NCI-H1417 (cell line): ENCODE measurements at regions not wholly inside any gene's neighbourhood (a gene's known extent, or its start where the extent isn't known, plus 50 kb on each side); places are given as distances from the start of the nearest gene placed in this dataset.

Experiments used
- DNase-seq, 3 experiments: peaks; one replicate each; lab custom pipeline; 2025; lab: John Stamatoyannopoulos, UW

DNA sequence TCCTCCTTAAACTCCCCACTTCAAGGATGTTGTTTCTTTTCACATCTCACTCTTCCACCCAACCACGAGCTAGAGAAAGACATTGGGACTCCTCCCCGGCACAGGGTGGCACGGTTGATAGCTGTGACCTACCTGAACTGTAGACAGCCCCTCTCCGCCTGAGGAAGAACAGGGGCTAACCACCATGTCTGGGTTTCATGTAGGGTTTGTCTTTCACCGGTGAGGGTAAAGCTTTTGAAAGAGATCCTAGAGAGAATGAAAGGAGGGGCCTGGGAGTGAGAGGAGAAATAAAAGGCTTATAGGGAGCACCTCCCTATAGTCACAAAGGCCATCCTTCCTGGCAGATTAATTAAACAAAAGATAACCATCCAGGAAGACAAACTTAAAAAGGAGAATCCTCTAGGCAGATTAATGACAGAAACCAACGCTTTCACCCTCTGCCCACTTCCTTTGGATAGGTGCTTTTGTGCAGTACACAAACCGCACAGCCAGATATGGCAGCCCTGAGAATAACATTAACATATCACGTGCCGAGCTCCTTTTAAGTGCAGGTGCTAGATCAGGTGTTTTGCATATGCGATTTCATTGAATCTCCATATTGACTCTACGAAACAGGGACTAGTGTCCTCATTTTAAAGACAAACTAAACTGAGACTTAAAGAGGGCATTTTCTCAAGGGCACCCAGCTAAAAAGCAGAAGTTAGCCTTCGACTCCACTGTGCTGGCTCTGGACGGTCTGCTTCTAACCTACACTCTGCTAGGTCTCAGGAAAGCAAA lies 178.1 kb upstream of the RUNX1 start:
- DNase-seq = peak in 2 of 3 experiments; percentile 52 to 92

DNA sequence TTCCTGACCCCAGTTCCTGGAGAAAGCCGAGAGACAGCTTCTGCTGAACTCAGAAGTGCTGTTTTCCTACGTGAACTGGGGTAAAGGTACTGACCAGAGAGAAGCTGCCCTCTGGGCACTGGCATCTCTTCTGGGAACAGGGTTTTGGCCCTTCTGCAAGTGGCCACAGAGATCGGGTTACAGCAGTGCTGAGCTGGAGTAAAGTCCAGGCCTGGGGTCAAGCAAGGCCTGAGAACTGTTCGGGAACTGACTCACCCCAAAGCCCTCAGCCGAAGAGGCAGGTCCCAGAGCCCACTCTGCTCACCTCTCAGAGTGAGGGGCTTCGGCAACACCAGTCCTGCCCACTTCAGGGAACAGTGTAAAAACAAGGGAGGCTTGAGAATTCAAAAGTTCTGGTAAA lies 177.2 kb upstream of the RUNX1 start:
- DNase-seq = peak in 1 of 3 experiments; percentile 42

DNA sequence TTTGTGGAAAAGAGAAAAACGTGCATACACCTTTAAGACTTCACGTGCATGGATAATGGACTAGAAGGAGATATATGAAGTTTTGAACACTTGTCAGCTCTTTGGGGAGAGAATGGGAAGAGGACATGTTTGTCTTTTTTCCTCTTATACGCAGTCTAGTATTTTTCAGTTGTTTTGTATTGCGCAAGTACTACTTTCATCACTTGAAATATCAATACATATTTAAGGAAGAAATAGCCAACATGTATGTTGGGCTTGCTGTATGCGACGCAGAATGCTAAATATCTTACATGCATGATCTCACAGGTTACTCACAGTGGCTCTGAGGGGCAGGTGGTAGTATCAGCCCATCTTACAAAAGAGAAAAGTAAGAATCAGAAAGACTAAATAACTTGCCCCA lies 176.5 kb upstream of the RUNX1 start:
- DNase-seq = peak in 1 of 3 experiments; percentile 22

DNA sequence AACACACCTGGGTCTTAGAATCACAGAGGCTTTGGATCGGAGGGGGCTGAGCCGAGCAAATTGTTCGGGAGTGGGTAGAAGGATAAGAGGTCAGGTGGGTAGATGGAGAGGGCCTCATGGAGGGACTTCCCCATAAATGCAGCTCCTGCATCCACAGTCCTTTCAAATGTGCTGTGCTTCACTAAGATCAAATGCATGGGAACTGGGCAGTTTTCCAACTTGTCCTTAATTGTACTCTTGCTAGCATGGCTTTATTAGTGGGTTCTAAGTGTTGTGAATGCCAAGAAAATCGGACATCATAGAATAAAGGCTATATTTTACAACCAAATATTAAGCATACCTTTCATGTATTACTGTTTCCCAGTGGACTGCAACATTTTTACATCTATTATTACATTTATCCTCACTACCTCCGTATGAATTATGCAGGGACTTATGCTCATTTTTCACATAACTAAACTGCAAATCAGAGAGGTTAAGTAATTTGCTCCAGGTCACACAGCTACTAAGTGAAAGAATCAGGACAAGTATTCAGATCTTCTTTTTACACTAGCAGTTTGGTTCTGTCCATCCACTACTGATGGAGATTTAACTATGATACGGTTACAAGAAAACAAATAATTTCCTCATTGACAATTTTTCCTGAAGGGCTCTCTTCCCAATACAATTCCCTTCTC lies 174.5 kb upstream of the RUNX1 start:
- peak in 2 of 3 experiments; percentile 45 to 75 for DNase-seq

DNA sequence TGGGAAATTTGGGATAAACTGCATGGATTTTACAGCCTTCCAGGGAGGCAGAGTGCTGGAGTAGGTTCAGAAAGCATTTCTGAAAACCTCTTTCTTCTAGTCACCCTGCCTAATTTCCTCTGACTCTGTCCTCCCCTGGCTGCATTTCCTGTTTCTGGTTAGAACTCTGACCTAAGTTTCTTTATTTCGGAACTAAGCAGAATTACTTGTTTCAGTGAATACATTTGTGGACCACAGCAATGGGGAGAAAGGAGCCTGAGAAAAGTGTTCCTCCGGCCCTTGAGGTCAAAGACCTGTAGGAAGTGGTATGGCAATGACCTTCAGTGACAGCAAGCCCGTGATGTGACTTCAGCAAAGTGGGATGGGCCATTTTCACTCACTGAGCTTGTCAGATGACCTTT lies 173.4 kb upstream of the RUNX1 start:
- DNase-seq = no peak

DNA sequence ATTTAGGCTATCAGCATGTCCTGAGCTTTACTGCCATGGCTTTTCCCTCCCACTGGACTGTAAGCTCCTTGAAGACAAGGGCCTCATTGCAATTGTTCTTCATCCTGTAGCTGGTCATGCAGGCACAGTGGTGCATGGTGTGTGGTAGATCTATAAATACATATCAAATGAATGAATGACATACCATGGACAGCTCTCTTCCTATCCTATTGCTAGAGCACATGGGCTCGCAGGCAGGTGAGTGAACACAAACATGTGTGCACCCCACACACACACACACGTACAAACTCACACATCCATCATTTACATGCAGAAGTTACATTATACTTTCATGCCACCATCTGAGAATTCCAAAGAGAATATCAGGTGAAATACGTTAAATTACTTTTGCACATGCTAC lies 172.9 kb upstream of the RUNX1 start:
- DNase-seq = no peak

DNA sequence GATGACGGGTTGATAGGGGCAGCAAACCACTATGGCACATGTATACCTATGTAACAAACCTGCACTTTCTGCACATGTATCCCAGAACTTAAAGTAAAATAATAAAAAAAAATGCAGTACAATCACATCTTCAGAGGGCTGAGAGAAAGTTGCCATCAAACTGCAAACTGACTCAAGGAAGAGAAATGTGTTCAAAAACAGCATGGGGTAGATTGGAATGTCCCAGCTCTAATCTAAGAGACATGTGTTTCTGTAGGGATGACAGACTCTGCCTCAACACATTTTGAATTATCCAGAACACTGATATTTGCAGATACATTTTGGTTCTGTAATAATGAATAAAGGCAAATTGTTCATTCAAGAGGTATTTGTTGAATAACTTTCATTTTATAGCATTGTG lies 171.2 kb upstream of the RUNX1 start:
- DNase-seq = no peak

DNA sequence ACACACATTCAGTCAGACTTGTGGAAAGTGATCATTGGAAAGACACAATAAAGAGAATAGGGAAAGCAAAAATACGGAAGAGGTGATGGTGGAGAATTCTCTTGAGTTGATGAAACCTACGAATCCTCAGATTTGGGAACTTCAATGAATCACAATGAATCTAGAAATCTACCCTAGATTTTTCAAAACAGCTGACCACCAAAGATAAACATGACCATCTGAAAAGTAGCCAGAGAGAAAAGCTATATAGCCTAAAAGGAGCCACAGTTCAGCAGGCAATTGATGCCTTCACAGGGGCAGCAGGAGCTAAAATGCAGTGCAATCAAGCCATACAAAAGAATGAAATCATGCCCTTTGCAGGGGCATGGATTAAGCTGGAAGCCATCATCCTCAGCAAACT lies 170.6 kb upstream of the RUNX1 start:
- no peak for DNase-seq

DNA sequence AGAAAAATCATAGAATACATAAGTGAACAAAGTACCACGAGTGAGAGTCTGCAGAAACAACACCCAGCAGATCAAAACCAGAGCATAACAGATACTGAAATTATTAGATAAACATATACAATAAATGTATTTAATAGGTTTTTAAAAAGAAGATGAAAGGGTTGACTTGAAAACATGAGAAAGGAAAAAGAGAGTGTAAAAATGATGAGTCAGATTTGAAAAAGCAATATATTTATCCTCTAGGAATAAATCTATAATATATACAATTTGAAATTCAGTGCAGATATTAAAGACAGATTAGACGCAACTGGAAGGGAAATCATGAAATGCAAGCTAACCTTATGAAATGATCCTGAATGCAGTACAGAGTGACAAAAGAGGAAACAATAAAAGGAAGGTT lies 170.2 kb upstream of the RUNX1 start:
- no peak for DNase-seq

DNA sequence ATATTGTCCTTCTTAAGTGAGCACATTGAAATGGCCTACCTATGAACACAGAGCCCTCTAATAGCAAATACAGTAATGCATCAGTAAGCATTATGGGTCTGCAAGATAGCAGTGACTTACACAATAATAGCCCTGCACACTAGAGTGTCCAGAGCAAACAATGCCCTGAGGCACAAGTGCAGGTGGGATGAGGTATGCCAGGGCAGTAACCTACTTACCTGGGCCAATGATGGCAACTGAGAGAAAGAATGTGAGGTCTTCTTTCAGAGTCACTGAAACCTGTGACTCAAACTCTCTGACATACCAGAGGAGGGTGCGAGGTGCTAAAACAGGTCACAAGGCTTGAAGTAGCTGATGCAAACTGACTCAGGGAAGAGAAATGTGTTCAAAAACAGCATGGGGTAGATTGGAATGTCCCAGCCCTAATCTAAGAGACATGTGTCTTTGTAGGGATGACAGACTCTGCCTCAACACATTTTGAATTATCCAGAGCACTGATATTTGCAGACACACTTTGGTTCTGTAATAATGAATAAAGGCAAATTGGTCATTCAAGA lies 168.5 kb upstream of the RUNX1 start:
- DNase-seq = peak; percentile 51 to 79 (median 76)

DNA sequence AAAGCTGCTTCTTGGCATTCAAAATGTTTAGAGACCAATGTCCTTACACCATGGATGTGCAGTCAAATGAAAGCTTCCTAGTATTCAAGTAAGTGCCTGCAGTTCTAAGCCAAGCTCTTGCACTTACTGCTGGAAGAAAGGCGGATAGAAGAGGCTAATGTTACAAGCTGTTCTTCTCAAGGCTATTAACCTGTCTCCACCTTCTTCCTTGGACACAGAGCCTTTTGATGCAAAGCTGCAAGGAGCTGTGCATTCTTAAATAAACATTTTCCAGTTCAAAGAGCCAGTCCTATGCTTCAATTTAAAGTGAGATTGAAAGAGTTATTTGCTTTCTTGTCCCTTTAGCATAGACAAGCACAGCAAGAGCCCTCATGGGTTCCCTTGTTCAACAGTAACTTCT lies 167.9 kb upstream of the RUNX1 start:
- peak in 2 of 3 experiments; percentile 47 to 60 for DNase-seq

DNA sequence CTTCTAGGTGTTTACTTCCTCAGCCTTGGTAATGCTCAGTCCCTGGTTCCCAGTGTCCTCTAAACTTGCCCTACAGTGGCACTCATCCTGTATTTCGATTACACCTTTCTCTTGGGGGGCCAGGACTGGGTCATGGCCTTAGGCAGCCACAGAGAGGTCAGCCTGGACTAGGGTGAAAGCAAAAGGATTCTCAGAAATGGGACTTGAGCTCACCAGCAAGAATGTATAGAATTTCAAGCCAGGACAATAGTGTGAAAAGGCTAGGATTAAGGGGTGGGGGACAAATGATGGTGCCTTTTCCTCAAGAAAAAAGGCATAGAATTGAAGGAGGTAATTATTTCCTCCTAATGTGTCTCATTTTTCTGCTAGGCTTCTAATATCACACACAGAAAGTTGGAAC lies 166.8 kb upstream of the RUNX1 start:
- no peak for DNase-seq

DNA sequence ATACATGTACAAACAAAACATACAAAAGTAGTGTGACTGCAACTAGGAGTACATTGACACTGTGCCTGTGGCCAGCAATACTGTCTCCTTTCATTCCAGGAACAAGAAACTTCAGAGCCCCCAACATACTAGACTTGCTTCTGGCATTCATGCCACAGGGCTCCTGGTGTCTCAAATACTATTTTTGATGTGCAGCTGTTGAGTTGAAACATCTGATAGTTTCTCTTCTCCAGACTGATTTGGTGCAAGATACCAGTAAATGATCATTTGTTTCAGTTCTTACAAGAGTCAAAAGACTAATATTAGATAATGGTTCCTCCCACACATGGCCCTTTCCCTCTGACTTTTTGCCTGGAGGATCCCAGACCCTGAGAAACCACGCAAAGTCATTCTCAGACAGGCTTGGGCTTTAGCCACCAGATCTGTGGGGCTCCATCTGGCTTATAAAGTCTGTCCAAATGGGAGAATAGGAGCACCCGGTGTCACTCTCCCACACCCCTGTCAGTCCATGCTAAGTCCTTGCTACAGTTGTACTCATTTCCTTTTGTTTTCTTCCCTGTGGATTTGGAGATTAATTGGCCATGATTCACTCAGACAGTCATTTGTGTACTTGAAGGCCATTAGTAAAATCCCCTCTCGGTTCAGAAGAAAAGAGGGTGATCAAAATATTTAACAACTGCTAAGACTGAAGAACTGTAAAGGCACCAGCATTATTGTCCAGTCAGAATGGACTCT lies 163.5 kb upstream of the RUNX1 start:
- peak in 1 of 3 experiments; percentile 23 for DNase-seq

DNA sequence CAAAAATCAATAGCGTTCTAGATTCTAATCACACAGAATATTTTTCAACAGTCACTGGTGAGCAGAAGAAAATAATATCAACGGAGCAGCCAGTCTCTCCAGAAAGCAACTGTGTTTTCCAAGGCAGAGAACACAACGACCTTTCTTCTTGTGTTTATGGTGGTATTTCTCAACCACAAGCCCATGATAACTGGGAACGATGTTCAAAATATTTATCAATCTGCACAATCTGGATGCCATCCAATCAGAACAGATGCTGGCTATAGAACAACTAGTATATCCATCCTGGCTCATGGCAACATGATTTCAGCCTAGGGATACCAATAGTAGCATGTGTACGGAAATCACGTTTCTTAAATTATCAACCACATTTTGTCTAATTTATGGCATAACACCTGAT lies 162.7 kb upstream of the RUNX1 start:
- no peak for DNase-seq

DNA sequence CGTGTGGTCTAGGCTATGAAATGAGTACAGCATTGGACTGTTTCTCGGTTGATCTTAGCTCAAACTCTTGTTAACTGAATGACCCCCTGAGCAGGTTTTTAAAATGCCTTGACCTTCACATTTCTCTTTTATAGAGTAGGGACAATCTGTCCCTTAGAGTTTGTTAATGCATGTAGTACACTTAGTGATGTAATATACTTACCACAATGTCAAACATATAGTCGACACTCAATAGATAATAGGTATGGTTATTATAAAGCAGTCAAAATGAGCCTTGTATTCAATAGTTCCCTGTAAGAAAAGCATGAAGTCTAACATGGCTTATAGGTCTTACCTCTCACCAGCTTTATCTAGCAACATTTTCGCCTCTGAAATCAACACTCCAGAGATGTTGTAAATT lies 161.0 kb upstream of the RUNX1 start:
- DNase-seq = no peak

DNA sequence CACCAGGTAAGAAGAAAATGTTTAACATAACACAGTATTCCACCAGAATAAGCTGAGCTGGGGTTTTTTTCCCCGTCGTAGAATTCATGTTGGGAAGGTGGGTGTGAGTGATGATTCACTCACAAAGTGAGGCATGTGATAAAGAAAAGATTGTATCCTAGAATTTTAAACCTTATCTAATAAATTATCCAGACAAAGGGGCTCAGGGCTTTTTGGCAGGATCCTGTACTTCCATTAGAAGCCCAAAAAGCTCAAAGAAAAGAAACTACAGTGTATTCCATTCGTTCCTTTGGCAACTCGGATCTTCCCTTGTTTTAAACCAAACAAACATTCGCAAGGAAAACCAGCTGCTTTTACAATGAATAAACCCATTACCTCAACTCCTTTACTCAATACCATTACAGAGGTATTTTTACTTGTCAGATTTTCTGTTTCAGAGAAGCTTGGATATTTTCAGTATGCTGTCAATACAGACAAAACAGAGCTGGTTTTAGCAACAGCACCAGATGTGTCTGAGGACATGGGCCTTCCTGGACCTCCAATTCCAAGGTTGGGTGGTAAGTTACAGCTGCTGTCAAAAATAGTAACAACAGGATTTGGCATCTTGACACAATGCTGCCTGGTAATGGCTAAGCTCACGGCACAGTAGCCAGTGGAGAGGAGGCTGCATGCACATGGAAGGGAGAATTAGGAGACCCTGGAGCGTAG lies 159.9 kb upstream of the RUNX1 start:
- no peak for DNase-seq

DNA sequence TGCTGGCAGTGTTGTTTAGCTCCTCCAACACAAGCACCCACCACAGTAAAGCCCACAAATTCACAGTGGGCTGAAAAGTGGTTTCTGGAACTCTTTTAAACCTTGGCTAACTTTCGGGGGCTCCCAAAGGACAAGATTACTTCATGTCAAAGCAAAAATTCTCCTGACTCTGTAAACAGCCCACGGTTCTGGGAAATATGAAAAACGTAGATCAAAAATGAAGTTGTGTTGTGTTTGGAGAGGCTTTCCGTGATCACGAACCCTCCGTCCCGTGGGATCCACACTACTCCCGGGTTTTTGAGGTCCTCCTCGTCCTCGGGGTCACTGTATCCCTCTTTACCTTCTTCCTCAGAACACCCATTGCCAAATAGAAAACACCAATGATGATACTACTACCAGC lies 159.0 kb upstream of the RUNX1 start:
- no peak for DNase-seq

DNA sequence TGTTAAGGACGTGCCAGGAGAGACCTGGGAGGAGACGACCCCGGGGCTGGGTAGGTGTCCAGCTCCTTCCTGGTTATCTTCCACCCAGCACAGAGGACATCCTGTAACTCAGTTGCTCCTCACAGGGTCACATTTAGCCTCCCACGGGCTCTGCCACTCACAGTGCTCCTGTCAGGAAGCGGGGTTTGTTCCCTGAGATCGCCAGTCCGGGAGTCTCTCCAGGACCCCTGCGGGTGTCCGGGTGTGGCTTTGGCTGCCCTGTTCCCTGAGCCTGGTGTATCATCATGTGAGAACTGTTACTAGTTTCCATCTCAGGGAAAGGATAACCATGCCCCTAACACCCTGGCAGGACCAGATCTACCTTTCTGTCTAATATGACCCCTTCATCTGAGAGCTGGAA lies 158.2 kb upstream of the RUNX1 start:
- no peak for DNase-seq

DNA sequence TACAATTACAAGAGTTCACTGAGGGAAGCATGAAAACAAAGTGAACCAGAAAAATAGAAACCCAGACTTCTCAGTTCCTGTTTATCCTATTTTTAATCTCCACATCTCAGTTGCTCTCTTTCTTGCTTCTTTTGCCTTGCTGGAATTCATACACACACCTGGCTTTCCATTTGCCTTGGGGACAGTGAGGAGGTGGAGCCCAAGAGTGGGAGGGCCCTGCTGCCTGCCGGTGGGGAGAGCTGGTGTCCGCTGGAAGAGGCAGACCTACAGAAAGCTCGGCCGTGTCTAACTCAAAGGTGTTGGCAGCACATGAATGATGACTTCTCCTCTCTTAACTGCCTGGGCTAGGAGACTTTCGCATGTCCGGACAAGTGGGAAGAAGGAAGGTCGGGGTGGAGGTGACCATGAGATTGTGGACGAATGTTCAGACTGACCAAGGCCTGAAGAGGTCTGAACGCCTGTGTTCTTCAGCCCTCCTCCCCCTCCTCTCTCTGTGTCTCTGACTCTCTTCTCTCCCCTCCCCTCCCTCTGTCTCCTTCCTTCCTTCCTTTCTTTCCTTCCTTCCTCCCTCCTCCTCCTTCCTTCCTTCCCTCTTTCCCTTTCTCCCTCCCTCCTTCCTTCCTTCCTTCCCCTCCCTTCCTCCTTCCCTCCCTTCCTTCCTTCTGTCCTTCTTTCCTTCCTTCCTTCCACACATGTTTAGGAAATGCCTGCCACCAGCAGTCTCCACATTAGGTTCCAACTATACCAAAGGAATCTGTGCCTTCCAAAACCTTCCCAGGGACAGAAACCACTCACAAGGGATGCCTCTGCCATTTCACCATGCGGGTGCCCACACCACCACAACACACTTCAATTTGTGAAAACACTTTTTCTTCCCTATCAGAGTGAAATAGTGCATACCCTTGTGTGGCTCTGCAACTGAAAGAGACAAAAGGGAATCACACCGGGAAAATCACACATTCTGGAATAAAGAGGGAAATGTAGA lies 157.3 kb upstream of the RUNX1 start:
- peak in 1 of 3 experiments; percentile 76 for DNase-seq

DNA sequence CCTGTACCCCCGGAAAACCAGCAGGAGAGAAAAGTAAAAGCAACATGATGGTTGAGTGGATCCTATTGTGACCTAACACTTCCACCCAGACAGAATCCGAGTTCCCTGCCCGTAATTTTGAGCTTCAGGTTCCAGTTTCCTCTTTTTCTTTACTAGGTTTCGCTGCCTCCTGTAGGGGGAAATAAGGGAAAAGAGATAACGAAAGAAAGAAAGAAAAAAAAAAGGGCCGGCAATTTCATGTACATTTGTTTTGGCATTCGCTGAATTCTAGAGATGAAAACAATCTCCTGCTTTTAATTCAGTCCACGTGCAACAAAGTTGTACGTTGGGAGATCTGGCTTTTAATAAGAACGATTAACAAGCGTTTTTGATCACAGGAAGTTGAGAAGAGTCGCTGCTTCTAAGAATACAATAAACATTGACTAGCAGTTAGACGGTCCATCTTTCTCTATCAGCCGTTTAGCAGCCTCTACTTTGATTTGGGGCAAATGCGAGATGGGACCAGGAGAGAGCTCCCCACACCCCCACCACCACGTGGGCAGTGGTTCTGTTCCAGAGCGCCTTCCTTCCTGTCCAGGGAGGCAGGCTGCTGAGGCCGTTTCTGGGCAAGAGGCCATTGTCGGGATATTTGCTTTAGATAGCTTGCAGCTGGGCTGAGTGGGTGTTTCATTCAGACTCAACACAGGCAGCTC lies 155.9 kb upstream of the RUNX1 start:
- no peak for DNase-seq
